Left renal pelvis (tissue), 4 donors: ENCODE measurements at regions not wholly inside any gene's neighbourhood (a gene's known extent, or its start where the extent isn't known, plus 50 kb on each side); places are given as distances from the start of the nearest gene placed in this dataset.
A peak's percentile ranks its signal among the peaks of the same experiment; 100 is the strongest.
"Not testable (repeated sequence)": the region's sequence is repeated elsewhere in the genome, so short reads cannot be mapped to it uniquely, and the experiment has no call there.

ENCODE experiments used
- DNase-seq, 4 donors: peaks; one replicate each; pipeline ENCODE4 v3.0.0-alpha.2; 2013; ENCODE audit warnings: low read depth in 4 of 4, low spot score in 3 of 4

DNA sequence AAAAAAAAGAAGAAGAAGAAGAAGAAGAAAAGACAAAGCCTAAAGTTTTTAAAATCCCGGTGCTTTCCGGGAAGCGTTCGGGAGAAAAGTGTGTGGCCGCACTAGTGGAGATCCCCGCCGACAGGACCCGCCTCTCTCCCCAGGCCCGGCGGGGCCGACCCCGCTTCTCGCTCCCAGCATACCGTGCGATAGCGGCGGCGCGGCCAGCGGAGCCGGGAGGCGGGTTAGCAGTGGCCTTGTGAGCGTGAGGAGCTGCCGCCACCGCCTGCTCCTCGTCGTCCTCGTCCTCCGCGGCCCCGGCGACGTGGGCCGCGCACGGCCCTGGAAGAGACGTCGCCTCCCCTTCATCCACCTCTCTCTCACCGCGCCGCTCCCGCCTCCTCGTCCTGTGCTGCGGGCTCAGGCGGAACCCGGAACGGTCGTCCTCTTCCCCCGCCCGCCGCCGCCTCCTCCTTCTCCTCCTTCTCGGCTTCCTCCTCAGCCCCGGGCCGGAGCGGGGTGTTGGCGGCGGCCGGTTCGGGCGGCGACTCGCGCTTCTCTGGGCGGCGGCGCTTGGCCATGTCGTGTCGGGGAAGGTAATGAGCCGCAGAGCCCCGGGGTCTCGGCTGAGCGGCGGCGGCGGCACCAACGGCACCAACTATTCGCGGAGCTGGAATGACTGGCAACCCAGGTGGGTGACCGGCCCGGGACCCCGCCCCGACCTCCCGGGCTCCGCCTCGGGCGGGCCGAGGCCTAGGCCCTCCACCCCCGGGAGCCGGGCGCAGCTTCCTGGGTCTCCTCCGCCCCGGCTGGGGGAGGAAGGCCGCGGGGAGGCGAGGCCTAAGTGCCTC, 62.6 kb upstream of the CDR2 start:
- peak; percentile 48 to 60 (median 52) for DNase-seq

DNA sequence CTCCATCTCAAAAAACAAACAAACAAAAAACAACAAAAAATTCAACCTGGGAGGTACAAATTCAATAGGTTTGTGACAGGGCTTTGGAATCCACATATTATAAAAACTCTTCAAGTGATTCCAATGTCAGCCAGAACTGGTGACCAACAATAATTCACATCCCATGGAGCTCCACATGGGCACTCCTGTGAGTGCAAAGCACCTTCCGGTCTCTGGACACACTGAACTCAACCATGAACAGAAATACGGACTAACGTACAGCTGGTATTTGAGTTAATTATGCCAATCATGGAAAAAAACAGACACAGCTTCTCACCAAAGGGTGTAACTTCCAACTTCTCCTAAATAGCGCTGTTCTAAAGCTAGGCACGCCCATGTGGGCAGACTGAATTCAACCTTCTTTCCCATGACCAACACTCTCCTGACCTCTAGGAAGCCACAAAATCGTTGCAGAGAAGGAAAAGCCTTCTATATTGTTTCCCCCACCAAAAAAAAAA, 62.0 kb upstream of the CDR2 start:
- not testable (repeated sequence) for DNase-seq

- not testable (repeated sequence) for DNase-seq
Measured at GRCh38 chr16:22431314-22431713, 56.9 kb upstream of the CDR2 start.

- DNase-seq: no peak
Measured at GRCh38 chr16:22428654-22429053, 54.2 kb upstream of the CDR2 start.

- DNase-seq: no peak
Measured at GRCh38 chr16:22427556-22427955, 53.1 kb upstream of the CDR2 start.

DNA sequence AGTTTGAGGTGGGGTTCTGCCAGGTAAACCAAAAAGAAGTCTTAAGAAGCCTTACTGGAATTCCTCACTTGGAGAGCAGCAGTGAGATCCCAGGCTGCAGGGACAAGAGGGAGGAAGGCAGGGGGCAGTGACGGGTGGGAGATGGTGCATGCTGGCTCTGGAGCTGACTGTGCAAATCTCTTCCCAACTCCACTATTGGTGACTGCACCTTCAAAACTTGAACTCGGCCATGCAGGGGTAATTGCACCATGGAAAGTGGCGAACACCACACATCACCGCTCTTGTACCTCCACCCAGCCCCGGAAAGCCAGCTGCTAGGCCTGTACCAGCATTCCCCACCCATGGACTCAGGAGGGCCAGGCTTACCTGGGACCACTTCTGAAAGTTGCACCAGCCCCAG, 51.4 kb upstream of the CDR2 start:
- DNase-seq: no peak

DNA sequence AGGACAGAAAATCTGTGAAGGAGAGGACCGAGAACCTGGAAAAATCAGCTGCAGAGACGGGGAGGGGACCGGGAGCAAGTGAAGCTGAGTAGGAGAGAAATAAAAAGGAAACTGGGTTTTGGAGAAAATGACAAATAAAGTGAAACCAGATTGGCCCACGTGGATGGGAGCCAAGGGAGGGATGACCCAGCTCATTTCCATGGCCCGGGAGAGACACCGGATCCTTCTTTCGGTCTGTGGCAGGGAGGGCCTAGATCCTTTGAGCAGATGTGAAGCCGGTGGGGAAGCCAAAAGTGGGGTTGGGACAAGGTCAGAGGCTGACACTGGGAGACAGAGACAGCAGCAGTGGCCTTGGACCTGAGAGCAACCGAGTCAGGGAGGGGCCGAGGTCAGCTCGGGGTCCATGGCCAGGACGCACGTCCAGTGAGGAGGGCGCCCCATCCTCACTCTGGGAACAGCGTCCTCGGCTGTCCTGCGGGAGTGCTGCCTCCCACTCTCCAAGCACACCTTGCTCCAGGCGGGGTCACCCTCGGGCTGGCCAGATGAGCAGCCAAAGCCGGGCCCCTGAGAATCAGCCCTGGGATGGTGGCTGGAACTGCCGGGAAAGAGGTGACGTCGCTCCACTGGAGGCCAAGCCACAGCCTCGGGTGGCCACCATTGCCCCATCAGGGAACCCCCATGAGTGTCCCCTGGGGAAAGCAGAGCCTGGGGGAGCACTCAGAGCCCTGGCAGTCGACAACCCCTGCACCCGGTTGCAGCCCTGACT, 50.8 kb upstream of the CDR2 start:
- no peak for DNase-seq

GRCh38 chr16:22424161-22424937, 49.9 kb upstream of the CDR2 start:
- DNase-seq: no peak
